ENCODE measurements at regions not wholly inside any gene's neighbourhood (a gene's known extent, or its start where the extent isn't known, plus 50 kb on each side); places are given as distances from the start of the nearest gene placed in this dataset.

DNA sequence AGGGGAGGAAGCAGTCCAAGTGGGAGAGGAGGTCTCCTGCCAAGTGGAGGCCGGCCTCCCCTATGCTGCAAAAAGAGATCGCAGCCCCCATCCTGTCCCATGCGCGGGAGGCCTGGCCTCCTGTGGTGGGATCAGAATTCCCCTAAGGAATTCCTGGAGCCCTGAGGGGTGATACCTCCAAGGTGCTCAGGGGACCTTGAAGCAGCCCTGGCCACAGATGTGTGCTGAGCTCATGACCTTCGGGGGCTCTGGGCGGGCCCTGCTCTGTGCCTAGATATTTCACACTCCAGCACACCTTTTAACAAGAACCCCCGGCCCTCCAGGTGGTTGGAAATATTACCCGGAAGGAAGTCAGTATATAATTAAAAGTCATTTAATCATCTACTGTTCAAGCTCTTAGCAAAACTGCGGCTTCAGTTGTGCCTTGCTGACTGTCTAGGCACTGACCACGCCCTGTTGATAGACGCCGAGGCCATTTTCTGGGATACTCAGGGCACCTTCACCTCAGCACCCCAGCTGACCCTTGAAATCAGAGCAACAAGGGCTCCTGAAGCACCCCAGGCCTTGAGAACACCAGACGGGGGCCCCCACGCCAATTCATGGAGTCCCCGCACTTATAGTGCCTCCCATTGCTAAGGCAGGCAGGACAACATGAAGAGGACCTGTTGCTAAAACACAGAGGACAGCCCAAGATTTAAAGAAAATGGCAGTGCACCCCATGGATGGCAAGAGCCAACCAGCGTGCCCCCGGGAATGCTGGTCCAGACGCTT lies 119.1 kb downstream of the NDUFA10 start:
- peak; percentile 50 for DNase-seq

DNA sequence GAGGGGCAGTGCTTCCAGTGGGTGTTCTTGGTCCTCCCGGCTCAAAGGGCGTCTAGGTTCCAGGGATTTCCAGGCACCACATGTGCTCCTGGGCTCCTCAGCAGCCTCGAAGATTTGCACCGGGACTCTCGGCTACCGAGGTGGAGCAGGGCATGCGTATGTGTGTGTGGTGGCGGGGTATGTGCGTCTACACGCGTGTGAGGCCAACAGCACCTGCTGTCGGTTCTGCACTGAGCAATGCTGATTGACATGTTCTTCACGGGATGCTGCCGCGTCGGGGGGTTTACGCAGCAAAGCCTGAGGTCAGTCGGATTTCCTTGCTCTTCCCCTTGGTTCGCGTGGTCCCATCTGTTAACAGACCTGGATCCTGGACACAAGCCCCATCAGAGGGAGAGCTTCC lies 119.8 kb downstream of the NDUFA10 start:
- peak; percentile 30 for DNase-seq

DNA sequence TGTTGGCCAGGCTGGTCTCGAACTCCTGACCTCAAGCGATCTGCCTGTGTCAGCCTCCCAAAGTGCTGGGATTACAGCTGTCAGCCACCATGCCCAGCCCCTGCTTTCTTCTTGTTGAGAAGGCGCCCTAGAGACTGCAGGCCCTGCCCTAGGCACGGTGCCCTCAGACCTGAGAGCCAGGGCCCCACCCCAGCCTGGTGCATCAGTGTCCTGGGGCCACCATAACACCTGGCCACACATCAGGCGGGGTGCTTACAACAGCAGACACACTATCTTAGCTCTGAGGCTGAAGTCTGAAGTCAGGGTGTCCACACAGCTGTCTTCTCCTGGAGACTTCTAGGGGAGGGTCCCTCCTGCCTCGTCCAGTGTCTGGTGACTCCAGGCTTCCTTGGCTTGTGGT lies 120.6 kb downstream of the NDUFA10 start:
- peak; percentile 58 for DNase-seq

DNA sequence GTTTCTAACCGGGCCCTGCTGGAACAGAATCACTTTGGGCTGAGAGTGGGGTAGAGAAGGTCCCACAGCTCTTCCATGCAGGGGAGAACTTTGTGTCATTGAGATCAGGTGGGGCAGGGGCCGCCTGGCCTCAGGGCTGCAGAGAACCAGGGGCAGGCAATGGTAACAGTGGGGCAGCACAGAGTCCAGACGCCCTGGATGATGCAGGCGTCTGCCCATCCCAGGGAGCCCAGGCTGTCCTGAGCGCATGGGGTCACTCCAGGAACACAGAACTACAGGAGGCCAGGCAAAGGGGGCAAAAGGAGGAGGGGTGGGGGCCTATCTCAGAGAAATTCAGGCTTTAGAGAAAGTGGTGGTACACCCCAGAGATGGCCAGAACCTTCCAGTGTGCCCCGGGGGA lies 121.3 kb downstream of the NDUFA10 start:
- DNase-seq: no peak

DNA sequence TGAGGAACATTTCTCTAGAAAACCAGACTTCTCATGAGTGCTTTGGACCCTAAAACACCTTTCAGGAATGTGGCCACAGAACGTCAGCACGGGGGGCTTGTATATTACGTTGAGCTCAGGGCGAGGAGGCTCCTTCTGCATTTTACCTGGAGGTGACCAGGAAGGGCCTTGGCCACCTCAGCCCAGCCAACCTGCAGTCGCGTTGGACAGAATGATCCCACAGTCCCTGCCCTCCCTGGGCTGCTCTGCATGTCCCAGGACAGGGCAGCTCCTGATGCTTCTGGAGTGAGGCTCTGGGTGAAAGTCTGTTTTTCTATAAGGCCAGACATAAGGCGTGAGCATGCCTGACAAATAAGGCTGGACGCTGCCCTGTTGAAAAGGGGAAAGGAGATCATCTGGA lies 121.9 kb downstream of the NDUFA10 start:
- peak; percentile 44 for DNase-seq

DNA sequence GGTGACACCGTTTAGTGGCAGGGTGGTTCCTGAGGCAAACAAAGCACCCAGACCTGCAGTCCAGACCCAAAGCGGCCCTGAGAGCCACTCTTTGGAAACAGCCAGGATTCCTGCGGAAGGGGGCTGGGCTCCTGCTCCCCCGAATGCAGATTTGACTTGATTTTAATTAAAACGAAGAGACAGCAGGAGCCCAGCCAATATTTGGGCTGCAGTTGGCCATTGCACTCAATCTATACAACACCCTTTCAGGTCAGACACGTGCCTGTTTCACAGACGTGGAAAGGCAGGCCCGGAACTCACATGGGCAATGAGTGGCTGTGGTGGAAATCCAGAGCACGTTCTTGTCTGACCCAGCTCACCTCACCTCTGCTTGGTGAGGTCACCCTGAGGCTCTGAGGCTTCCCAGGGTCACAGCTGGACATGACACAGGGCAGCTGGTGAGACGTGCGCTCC lies 122.4 kb downstream of the NDUFA10 start:
- DNase-seq: peak; percentile 13

DNA sequence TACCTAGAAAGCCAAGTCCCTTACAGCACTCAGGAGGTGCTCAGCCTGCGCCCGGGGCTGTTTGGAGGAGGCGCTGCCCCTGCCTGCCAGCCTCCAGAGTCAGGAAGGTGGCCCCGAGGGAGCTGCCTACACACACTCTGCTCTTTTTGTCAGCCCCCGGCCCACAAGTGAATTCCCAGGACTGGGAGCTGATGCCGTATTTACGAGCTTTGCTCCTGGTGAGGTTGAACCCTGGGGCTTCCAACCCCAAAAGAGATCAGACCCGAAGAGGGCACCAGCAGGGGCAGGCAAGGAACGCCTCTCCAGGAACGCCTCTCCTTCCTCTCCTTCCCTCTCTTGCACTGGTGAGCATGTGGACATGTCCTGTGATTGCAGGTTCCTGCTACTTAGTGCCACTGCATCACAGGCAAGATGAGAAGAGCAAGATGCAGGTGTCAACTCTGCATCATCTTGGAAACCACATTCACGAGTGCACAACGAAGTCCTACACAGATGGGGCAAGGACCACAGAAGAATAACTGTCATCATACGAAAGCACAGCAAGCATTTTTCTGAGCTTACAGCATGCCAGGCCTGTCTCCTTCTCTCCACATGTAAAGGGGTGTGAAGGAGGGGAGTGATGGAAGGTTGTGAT lies 126.7 kb downstream of the NDUFA10 start:
- DNase-seq: peak; percentile 44

DNA sequence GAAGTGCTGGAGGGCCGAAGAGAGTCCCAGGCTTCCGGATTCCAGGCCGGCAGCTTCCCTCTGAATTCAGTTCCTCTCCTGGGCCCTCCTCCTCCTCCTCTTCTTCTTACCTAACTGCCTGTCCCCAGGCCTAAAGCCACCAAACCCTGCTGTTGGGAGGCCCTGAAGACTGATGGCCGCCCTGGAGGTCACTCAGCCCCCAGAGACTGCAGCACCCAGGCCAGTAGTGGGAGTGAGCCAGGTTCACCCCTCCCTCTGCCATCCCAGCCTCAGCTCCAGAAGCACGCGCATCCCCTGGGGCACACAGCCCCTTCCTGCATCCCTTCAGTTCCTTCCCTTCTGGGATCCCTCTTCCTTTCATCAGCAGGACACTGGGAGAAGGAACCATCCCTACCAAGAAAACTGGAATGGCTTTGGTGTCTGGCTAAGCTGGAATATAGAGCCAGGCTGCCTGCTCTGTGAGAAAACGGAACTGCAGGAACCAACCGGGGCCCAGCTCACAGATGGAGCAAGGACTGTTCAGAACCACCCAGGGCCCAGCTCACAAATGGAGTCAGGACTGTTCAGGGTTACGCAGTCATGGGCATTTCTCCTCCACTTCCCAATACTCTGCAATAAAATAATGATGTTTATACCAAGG lies 127.4 kb downstream of the NDUFA10 start:
- DNase-seq: peak; percentile 41

DNA sequence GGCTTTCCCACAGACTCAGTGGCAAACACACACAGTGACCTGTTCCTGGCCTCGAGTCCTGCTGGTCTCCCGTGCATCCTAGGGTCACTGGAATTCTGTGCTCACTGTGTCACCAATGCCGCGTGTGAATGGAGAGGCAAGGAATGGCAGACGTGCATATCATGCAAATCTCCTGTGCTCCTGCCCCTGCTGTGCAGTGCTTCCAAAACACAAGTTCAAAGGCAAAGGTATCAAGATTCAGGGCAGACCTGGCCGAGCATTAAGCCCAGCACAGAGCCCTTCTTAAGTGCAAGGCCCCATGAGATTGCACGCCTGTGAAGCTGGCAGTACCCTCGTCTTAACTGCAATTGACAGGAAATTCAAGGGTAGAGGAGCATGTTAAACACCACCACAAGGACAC lies 129.1 kb downstream of the NDUFA10 start:
- no peak for DNase-seq

DNA sequence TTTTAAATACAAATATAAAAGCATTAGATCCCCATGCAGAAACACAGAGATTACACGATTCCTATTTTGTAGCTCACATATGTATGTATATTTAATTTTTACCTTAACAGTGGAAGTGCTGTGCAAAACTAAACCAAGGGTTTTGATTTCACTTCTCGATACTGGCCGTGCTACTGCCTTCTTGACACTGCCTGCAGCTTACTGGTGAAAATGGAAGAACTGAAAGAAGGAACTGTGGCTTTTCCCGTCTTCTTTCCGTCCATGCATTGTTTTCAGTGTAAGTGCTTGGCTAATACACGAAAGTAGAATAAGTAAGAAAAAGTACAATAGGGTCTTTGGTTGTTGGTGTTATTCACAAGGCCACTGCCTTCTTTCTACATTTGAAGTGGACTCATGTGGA lies 129.5 kb downstream of the NDUFA10 start:
- peak; percentile 25 for DNase-seq

DNA sequence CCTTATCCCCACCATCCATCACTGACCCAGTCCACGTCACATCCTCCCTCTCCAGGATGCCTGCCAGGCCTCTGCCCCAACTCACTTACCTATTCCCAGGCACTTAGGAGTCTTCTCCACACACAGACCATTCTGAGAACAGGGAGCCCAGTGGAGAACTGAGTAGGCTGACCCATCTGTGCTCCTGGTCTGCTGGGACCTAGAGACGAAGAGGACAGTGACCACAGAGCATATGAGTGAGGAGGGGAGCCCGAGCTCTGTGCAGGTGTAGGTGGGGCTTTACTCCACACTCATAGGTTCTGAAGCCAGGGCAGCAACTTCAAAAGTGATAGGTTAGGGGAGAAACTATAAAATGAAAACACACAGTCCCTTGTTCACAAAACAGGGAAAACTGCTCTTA lies 130.0 kb downstream of the NDUFA10 start:
- DNase-seq: no peak

DNA sequence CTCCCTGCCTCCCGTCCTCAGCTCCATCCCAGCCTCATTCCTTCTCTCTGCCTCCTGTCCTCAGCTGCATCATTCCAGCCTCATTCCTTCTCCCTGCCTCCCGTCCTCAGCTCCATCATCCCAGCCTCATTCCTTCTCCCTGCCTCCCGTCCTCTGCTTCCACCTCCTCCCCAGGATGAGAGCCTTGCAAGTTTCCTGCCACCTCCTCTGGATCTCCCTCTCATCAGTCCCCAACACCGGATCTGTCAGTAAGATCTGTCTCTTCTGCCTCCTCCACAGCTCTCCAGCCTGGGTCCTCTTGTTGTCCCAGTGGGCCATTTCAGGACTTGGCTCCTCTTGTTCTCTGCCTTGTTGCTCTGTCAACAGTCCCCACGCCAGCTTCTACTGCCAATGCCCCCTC lies 130.9 kb downstream of the NDUFA10 start:
- DNase-seq: peak; percentile 34

DNA sequence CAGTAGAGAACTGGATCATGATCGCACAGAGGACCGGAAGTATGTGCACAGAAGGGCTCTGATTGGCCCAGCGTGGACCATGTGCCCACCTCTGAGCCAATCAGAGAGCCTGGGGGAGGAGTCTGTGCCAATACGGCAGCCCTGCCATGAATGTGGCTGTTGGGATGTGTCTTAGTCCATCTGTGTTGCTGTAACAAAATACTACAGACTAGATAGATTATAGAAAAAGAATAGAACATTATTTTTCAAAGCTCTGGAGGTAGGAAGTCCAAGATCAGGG lies 132.0 kb downstream of the NDUFA10 start:
- peak; percentile 39 for DNase-seq

DNA sequence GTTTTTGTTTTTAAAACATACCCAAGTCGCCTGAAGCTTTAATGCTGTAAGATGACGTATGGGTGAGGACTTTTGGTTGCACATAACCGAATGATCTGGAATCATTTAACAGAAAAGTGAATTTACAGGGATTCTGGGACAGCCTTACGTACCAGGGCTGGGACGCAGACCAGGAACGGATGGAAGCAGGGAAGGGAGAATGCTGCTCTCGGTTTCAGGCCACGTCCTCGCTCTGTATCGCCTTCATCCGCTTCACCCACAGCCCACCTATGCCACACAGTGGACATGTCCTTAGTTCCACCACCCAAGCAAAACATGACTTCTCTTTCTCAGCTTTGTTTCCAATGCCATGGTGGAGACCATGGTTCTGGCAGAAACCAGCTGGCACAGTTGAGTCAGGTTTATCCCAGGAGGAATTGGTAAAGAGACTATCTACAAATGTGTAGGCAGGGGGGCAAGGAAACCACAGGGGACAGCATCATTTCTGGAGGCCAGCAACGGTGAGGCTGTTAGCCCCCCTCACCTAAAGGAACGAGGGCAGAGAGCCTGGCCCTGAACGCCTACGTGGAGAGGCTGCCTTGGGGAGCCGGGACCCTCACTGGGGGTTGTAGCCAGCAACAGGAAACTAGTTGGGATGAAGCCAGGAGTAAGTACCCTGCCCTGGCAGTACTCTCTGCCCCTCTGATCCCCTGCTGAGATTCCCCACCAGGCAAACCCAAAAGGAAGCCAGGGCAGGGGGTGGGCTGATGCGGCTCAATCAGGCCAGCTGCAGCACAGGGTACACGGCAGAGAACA lies 132.5 kb downstream of the NDUFA10 start:
- DNase-seq: peak; percentile 30

DNA sequence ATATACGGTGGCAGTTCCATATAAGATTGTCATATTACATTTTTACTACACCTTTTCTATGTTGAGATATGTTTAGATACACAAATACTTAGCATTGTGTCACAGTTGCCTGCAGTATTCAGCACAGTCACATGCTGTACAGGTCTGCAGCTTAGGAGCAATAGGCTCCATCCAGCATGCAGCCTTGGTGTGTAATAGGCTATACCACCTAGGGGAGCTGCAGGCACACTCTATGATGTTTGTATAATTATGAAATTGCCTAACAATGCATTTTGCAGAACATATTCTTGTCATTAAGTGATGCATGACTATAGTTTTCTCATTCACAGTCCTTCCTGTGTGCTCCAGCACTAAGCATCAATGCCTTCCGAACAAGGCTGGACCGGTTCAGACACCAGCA lies 133.4 kb downstream of the NDUFA10 start:
- DNase-seq: no peak

DNA sequence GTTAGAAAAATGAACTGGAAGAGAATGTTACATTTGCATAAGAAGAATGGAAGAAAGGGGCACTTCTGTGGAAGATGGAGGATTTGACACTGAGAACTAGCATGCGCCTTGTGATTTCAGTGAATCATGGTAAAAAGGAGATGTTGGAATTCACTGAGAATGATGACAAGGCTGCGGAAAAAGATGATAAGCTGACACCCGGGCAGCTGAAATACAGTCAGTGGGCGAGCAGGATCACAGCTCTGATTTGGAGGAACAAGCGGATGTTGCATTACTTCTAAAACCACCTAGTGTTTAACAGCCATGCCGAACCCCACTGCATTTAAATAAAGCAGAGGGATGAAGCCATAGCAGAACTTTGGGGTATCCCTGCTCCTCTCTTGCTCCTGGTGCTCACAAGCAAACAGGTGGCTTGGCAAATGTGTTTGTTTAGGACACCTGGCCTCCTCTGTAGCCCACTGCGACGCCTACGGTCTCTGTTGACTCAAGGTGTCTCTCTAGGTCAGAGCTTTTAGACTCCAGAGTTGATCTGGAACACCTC lies 134.9 kb downstream of the NDUFA10 start:
- peak; percentile 31 for DNase-seq

DNA sequence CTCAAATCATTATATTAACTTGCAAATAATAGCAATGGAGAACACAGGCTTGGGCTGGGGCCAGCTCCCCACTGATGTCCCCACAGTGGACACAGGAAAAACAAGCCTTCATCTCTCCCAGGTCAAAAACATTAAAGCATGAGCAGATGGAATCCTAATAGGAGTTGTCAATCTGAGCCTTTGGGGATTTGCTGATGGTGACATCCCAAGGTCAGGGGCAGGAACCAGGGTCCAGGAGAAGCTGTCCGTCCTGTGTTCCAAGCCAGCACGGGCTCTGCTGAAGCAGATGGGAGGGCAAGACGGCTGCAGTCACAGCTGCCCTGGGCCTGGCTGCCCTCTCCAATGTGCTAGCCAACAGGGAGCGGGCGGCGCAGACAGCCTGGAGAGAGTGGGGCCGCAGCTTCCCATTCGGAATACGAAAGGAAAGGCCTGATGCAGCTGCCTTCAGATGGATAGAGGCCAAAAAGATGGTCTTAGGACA lies 135.5 kb downstream of the NDUFA10 start:
- DNase-seq: peak; percentile 22

DNA sequence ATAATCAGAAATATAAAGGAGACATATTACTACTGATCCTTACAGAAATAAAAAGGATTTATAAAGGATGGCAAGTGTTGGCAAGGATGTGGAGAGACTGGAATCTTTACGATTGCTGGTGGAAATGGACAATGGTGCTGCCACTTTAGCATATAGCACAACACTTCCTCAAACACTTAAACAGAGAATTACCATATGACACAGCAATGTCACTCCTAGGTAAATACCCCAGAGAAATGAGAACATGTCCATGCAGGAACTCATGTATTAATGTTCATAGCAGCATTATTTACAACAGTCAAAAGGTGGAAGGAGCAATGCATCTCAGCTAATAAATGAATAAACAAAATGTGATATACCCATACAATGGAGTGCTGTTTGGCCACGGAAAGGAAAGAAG lies 137.5 kb downstream of the NDUFA10 start:
- DNase-seq: no peak

DNA sequence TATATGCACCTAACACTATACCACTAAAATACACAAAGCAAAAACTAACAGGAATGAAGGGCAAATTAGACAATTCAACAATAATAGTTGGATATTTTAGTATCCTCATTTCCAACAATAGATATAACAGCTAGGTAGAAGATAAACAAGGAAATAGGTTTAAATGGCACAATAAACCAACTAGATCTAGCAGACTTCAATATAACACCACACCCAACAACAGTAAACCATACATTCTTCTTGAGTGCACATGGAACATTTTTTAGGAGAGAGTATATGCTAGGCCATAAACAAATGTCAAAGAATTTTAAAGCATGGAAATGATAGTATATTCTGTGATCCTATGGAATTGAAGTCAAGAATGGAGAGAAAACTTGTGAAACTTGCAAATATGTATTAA lies 138.4 kb downstream of the NDUFA10 start:
- no peak for DNase-seq

DNA sequence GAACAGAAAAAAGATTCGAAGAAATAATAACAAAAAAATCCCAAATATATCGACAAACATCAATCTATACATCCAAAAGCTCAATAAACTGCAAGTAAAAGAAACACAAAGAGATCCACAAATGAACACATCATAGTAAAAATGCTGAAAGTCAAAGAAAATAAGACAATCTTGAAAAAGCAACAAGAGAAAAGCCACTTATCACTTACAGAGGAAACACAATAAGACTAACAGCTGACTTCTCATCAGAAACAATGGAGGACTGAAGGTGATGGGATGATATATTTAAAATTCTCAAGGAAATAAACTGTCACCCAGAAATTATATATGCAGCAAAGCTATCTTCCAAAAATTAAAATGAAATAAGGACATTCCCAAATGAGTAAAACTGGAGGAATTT lies 140.3 kb downstream of the NDUFA10 start:
- DNase-seq: no peak

DNA sequence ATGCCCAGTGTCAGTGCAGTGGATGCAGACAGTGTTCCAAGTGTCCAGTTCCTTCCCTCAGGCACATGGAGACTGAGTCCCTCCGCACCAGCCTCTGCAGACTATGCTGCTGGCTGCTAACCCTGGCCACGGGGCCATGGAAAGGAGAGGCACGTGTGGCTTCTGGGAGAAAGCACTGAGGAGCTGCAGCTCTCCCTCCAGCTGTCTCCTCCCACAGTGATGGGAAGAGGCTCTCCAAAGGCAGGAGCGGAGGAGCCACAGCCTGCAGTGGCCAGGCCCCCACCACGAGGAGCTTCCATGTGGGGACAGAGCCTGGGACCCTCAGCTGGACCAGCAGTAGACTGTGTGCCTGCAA lies 141.1 kb downstream of the NDUFA10 start:
- peak; percentile 25 for DNase-seq

DNA sequence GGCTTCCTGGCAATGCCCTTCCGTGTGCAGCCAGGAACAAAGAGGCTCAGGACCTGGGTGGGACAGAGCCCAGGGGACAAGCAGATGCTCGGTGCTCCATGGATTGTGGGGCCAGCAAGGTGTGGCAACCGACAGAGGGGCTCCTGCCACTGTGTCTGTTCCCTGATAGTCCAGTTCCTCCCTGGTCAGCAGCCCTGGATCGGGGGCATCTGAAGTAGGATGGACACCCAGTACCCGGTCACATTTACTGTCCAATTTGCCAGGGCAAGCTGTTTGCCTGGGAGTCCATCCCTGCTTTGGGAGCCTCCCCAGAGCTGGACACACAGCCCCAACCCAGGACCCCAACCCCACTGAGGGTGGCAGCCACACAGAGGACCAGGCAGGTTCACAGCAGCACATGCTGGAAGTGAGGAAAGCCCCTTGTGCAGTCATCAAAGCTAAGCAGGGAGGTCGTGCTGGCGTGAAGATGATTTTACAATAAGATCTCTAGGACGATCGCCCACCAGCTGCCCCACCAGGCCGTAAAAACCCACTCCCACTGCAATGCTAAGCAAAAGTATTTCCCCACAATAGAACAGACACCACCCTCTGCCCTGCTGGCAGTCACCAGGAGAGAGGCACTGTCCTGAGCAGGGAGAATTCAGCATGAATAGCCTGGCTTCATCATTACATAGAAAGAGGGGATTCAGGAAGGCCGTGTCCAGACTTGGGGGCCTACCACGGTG lies 141.7 kb downstream of the NDUFA10 start:
- peak; percentile 55 for DNase-seq

DNA sequence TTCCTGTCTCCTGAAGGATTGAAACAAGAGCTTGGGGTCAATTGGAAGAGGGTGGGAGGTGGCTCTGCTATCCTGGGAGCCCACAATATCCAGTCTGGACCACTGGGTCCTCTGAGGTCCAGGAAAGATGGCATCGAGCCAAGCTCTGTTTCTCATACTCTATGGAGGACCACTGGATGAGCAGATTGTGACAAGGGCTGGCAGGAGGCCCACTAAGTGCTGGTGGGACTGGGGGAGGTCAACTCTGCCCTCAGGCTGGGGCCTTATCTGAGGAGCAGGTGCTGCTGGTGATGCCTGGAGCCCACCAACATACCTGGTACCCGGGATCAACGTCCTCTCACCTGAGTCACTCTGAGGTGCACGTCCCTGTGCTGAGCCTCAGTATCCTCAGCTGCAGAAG lies 142.4 kb downstream of the NDUFA10 start:
- DNase-seq: peak; percentile 12

Measured in activated effector memory CD4-positive, alpha-beta T cell treated with anti-CD3 and anti-CD28 coated beads, Interleukin-2, amount 50 U/mL, for 16 hours (primary cell).